HUES6 (cell line): ENCODE measurements at regions not wholly inside any gene's neighbourhood (a gene's known extent, or its start where the extent isn't known, plus 50 kb on each side); places are given as distances from the start of the nearest gene placed in this dataset.

ENCODE experiments used
- H3K27ac ChIP-seq: 2 replicates; pipeline ENCODE4 v1.7.0; 2013; ENCODE audit warnings: low read depth, mild to moderate bottlenecking, low read length, inconsistent platforms
- H3K27me3 ChIP-seq: 2 replicates; pipeline ENCODE4 v1.6.1; 2013; ENCODE audit warnings: low read length; ENCODE audit not compliant: control insufficient read depth, insufficient read depth
- H3K36me3 ChIP-seq: 2 replicates; pipeline ENCODE4 v1.6.1; 2013; ENCODE audit warnings: low read length; ENCODE audit not compliant: control insufficient read depth, insufficient read depth
- H3K4me1 ChIP-seq: 2 replicates; pipeline ENCODE4 v1.6.1; 2013; ENCODE audit warnings: low read length; ENCODE audit not compliant: control insufficient read depth, insufficient read depth
- H3K4me3 ChIP-seq: 2 replicates; pipeline ENCODE4 v1.5.1; 2013; ENCODE audit warnings: low read depth, low read length
- H3K9ac ChIP-seq: one replicate; pipeline ENCODE4 v1.6.1; 2013; ENCODE audit warnings: mild to moderate bottlenecking, low read length
- H3K9me3 ChIP-seq: 2 replicates; pipeline ENCODE4 v1.6.1; 2013; ENCODE audit warnings: low read depth, low read length; ENCODE audit not compliant: control insufficient read depth, insufficient read depth

GRCh38 chr2:126208266-126208665 is 447.7 kb upstream of the GYPC start:
- no peak overlapping the region for H3K9ac ChIP-seq
- no peaks in the 10 kb centered on the region for H3K9me3 ChIP-seq
- no peaks in the 10 kb centered on the region for H3K4me1 ChIP-seq
- H3K27me3 ChIP-seq = no peaks in the 10 kb centered on the region
- no peaks in the 10 kb centered on the region for H3K36me3 ChIP-seq
- H3K27ac ChIP-seq = no peak overlapping the region
- H3K4me3 ChIP-seq = no peak overlapping the region

- Histone ChIP-seq H3K36me3 (no peaks in the 10 kb centered on the region), H3K27ac (no peak overlapping the region), H3K9me3 (no peaks in the 10 kb centered on the region), H3K4me1 (no peaks in the 10 kb centered on the region), H3K4me3 (no peak overlapping the region), H3K9ac (no peak overlapping the region), H3K27me3 (no peaks in the 10 kb centered on the region)
These were observed 443.2 kb upstream of the GYPC start for GRCh38 chr2:126212735-126213134.

- Histone ChIP-seq H3K4me1 (no peaks in the 10 kb centered on the region), H3K36me3 (no peaks in the 10 kb centered on the region), H3K27ac (no peak overlapping the region), H3K27me3 (no peaks in the 10 kb centered on the region), H3K4me3 (no peak overlapping the region), H3K9ac (no peak overlapping the region), H3K9me3 (no peaks in the 10 kb centered on the region)
These were observed 436.9 kb upstream of the GYPC start for GRCh38 chr2:126219081-126219480.

DNA sequence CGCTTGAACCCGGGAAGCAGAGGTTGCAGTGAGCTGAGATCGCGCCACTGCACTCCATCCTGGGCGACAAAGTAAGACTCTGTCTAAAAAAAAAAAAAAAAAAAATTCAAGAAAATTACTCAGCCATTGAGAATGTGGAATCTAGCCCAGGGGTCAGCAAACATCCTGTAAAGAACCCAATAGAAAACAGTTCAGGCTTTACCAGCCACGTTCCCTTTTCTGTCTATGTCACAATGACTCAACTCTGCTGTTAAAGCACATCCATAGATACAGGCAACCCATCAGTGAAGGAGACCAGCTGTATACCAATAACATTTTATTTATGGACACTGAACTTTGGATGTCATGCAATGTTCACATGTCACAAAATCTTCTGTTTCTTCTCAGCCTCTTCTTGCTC is 435.6 kb upstream of the GYPC start:
- no peaks in the 10 kb centered on the region for H3K36me3 ChIP-seq
- no peaks in the 10 kb centered on the region for H3K9me3 ChIP-seq
- H3K4me1 ChIP-seq = no peaks in the 10 kb centered on the region
- no peak overlapping the region for H3K4me3 ChIP-seq
- no peak overlapping the region for H3K9ac ChIP-seq
- H3K27ac ChIP-seq = no peak overlapping the region
- no peaks in the 10 kb centered on the region for H3K27me3 ChIP-seq

GRCh38 chr2:126221506-126221905 is 434.5 kb upstream of the GYPC start:
- Histone ChIP-seq H3K4me3 (no peak overlapping the region), H3K9me3 (no peaks in the 10 kb centered on the region), H3K27ac (no peak overlapping the region), H3K27me3 (no peaks in the 10 kb centered on the region), H3K36me3 (no peaks in the 10 kb centered on the region), H3K9ac (no peak overlapping the region), H3K4me1 (no peaks in the 10 kb centered on the region)

DNA sequence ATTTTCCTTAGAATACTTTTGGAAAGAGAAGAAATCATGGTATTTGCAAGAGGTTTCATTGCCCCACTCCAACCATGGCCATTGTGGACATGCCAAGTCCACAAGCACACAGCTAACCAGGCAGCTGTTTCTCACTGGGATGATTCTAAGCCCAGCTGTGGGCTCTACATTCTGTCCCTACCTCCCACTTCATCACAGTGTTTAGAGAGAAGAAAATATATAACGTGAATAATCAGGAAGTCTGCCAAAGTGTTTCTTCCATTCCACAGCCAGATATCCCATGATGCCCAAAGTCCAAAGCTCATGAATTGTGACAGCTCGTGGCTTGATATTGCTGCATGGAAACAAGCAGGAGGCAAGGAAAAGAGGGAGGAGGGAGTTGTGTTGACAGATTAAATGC is 433.7 kb upstream of the GYPC start:
- Histone ChIP-seq H3K36me3 (no peaks in the 10 kb centered on the region), H3K27ac (no peak overlapping the region), H3K9me3 (no peaks in the 10 kb centered on the region), H3K27me3 (no peaks in the 10 kb centered on the region), H3K4me3 (no peak overlapping the region), H3K4me1 (no peaks in the 10 kb centered on the region), H3K9ac (no peak overlapping the region)

GRCh38 chr2:126224776-126225175 is 431.2 kb upstream of the GYPC start:
- Histone ChIP-seq H3K27ac (no peak overlapping the region), H3K9me3 (no peaks in the 10 kb centered on the region), H3K4me1 (no peaks in the 10 kb centered on the region), H3K9ac (no peak overlapping the region), H3K36me3 (no peaks in the 10 kb centered on the region), H3K27me3 (no peaks in the 10 kb centered on the region), H3K4me3 (no peak overlapping the region)

DNA sequence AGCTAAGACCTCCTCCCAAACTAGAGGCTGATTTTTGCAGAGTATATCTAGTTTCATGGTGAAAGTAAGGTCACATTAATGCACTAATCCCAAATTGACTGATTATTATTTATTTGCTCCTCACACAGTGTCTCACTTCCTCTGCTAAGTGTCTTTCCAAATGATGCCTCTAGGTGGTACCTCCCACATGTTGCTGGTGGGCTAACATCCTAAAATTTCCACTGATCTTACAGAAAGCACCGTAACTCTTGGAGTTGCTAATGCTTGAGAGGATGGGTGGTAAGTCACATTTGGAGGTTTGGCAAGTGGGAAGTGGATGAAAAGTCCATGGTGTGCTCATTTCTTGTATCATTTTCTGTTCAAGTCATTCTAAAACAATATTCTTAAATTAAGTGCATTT is 428.7 kb upstream of the GYPC start:
- H3K27me3 ChIP-seq = no peaks in the 10 kb centered on the region
- H3K9ac ChIP-seq = no peak overlapping the region
- H3K9me3 ChIP-seq = no peaks in the 10 kb centered on the region
- H3K36me3 ChIP-seq = no peaks in the 10 kb centered on the region
- no peaks in the 10 kb centered on the region for H3K4me1 ChIP-seq
- no peak overlapping the region for H3K27ac ChIP-seq
- H3K4me3 ChIP-seq = no peak overlapping the region

DNA sequence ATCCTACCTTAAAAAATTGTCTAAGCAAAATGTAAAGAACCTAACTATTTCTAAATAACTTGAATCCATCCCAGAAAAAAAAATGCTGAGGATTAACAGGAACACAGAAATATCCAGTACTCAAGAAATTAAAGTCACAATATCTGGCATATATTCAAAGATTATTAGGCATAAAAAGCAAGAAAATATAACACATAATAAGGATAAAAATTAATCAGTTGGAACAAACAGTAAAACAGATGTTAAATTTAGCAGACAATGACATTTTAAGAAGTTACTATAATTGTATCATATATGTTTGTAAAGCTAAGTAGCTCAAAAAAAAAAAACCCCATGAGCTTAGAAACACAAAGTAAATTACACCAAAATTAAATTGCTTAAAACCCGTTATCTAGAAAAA is 427.4 kb upstream of the GYPC start:
- H3K4me1 ChIP-seq = no peaks in the 10 kb centered on the region
- no peak overlapping the region for H3K9ac ChIP-seq
- H3K27me3 ChIP-seq = no peaks in the 10 kb centered on the region
- no peaks in the 10 kb centered on the region for H3K9me3 ChIP-seq
- H3K27ac ChIP-seq = no peak overlapping the region
- no peaks in the 10 kb centered on the region for H3K36me3 ChIP-seq
- H3K4me3 ChIP-seq = no peak overlapping the region

GRCh38 chr2:126238251-126238650 is 417.7 kb upstream of the GYPC start:
- Histone ChIP-seq H3K4me3 (no peak overlapping the region), H3K4me1 (no peaks in the 10 kb centered on the region), H3K27ac (no peak overlapping the region), H3K9me3 (no peaks in the 10 kb centered on the region), H3K27me3 (peaks cover 1% of the 10 kb centered on the region; the same call in 1 of the 2 replicates), H3K9ac (no peak overlapping the region), H3K36me3 (no peaks in the 10 kb centered on the region)

DNA sequence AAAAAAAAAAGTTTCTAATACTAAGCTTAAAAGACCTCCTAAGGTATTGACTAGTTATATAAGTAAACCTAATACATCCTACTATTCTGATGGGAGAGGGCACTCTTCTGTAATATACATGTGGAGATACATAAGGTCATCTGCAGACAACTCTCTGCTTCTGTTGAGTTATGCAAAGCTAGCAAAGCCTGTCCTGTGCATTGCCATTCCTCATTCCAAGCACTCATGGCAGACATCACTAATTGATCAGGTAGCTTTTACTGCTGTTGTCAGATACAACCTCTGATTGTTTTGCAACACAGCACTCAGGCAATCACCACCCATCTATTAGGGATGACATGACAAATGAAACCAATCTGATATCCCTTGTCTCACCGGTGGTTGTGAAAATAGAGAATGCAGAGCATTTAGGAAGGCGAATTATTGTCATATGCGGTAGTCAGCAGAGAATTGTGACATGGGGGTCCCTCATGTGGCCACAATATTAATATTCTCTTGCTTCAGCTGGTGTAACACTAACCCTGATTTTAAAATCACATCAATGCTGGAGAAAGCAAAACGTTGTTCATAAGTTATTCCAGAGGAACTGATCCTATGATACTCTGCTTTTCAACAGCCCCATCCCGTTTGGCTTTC is 416.5 kb upstream of the GYPC start:
- no peak overlapping the region for H3K9ac ChIP-seq
- peaks cover 6% of the 10 kb centered on the region; the same call in 1 of the 2 replicates for H3K27me3 ChIP-seq
- H3K4me3 ChIP-seq = no peak overlapping the region
- no peaks in the 10 kb centered on the region for H3K9me3 ChIP-seq
- H3K36me3 ChIP-seq = no peaks in the 10 kb centered on the region
- no peak overlapping the region for H3K27ac ChIP-seq
- no peaks in the 10 kb centered on the region for H3K4me1 ChIP-seq

DNA sequence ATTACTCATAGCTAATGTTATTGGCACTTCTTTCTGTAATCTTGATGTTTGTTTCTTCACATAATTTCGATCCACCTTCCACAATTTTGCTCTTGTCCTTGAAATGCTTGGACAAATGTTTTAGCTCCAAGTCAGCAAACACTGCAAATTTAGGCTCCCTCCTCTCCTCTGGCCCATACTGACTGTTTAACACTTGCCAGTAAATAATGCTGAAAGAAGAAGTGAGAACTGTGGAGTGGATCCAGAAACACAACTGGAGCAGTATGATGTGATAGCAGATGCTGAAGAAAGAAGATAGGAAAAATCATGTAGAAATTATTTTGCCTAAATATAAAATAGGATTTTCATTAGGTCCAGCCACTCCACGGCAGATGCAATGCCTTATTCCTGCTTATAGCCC is 415.0 kb upstream of the GYPC start:
- no peak overlapping the region for H3K9ac ChIP-seq
- H3K27ac ChIP-seq = no peak overlapping the region
- no peaks in the 10 kb centered on the region for H3K4me1 ChIP-seq
- peaks cover 6% of the 10 kb centered on the region; the same call in 1 of the 2 replicates for H3K27me3 ChIP-seq
- no peak overlapping the region for H3K4me3 ChIP-seq
- H3K9me3 ChIP-seq = no peaks in the 10 kb centered on the region
- no peaks in the 10 kb centered on the region for H3K36me3 ChIP-seq
